C4-2B (cell line): ENCODE measurements at regions not wholly inside any gene's neighbourhood (a gene's known extent, or its start where the extent isn't known, plus 50 kb on each side); places are given as distances from the start of the nearest gene placed in this dataset.

ENCODE experiments used
- H3K27ac ChIP-seq: fragments of 450-650 bp; 2 replicates; pipeline ENCODE4 v1.5.1; 2017
- ZFX ChIP-seq: fragments of 450-650 bp; IDR thresholded peaks from 2 replicates; pipeline ENCODE4 v1.6.1; 2017
- TF ChIP-seq, protein P1 (sequence below): fragments of 450-650 bp; conservative IDR thresholded peaks from 2 replicates; pipeline ENCODE4 v1.5.1; 2017; ENCODE audit warnings: mild to moderate bottlenecking

DNA sequence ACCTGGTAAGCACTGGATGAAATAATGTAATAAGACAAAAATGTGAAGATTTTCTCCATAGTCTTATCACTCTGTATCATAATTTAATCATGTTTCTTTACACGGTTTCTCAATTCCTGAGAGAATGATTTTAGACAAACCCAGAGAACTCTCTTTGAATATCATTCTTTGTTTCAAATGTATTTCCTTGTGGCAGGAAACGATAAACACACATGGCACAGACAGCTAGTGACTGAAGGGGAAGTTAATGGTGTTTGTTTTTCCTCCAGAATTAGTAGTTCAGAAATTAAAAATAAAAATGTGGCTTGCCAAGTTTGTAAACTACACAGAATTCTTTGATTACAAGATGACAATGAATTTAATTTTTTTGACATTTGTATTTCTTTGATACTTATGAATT is 163.7 kb upstream of the PRPS1L1 start:
- TF ChIP-seq, protein P1, sequence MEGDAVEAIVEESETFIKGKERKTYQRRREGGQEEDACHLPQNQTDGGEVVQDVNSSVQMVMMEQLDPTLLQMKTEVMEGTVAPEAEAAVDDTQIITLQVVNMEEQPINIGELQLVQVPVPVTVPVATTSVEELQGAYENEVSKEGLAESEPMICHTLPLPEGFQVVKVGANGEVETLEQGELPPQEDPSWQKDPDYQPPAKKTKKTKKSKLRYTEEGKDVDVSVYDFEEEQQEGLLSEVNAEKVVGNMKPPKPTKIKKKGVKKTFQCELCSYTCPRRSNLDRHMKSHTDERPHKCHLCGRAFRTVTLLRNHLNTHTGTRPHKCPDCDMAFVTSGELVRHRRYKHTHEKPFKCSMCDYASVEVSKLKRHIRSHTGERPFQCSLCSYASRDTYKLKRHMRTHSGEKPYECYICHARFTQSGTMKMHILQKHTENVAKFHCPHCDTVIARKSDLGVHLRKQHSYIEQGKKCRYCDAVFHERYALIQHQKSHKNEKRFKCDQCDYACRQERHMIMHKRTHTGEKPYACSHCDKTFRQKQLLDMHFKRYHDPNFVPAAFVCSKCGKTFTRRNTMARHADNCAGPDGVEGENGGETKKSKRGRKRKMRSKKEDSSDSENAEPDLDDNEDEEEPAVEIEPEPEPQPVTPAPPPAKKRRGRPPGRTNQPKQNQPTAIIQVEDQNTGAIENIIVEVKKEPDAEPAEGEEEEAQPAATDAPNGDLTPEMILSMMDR, result no peak
- TF ChIP-seq ZFX, result no peak
- H3K27ac ChIP-seq, result no peak overlapping the region

DNA sequence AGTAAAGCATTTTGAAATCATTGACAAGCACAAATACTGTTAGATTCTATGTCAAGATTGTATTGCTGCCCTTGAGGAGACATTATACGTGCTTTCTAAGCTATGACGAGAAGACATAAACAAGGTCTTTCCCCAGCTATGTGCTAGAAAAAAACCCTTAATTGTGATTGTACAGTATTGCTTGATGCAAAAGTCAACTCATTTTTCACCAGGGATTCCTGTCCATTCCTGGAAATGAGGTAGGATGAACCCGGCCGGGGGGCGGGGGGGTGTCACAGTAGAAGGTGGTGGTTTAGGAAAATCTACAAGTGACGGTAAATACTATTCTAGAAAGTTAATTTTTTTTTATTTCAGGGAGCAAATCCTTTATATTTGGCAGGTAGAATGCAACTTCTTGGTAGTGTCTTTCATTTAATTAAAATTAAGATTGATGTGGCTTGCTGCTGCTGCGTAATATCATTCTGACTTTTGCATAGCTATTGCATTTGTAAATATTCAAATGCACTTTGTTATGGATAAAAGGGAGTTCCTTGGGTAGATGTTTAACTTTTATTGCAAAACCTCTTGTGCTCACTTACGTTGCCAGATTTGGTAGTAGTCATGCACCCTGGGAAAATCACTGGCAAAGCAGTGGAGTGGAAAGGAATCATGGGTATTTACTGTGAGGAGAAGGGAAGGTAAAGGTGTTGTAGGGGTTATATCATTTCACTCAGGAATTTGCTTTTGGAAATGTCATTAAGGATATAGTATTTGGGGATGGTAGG is 164.4 kb upstream of the PRPS1L1 start:
- H3K27ac ChIP-seq, result no peak overlapping the region
- TF ChIP-seq ZFX, result no peak
- TF ChIP-seq, protein P1, result no peak

DNA sequence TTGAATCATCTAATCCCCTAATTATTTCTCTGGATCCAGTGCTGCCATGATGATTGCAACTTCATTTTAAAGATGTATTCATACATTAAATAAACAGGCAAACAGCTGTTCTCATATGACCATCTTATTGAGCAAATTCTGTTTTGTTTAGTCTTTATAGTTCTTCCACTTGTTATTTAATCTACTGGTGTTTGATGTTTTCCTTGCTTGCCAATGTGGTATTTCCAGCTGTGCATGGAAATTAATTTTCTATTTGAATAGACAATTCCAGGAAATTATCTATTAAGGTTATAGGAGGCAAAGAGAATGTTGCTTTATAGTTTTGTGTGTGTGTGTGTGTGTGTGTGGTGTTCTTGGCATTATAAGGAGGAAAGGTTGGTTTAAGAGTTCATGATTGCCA is 167.0 kb upstream of the PRPS1L1 start:
- H3K27ac ChIP-seq, result no peak overlapping the region
- TF ChIP-seq, protein P1, result no peak
- TF ChIP-seq ZFX, result no peak

DNA sequence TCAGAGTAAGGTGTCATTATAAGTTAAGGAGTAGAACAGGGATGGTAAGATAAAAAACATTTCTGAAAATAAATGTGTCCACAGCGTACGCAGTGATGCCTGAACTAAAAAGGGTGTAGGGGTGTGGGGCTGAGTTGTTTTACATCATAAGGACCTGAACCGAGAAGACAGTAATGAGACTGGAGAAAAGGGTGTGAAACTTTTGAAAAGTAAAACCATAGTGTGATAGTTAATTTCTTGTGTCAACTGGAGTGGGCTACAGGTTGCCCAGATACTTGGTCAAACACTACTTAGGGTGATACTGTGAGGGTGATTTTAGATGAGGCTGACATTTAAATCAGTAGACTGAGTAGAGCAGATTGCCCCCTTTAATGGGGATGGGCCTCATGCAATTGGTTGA is 169.0 kb upstream of the PRPS1L1 start:
- TF ChIP-seq, protein P1, result no peak
- TF ChIP-seq ZFX, result no peak
- no peak overlapping the region for H3K27ac ChIP-seq

DNA sequence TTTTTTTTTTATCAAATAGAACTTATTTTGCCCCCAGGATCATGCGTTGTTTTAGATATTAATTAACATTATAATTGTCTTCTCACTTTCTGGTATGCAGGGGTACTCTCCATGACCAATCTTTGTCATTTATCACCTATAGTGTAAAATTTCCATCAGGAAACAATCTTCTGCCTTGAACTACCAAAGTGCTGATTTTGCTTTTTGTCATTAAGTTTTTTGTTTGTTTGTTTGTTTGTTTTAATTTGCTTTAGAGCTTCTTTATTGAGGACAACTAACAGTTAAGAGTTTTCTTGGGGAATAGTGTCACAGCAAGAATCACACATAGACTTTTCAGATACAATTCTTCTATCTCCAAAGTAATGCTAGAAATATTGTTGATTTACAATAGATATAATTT is 171.2 kb upstream of the PRPS1L1 start:
- TF ChIP-seq ZFX, result no peak
- TF ChIP-seq, protein P1, result no peak
- H3K27ac ChIP-seq, result no peak overlapping the region

DNA sequence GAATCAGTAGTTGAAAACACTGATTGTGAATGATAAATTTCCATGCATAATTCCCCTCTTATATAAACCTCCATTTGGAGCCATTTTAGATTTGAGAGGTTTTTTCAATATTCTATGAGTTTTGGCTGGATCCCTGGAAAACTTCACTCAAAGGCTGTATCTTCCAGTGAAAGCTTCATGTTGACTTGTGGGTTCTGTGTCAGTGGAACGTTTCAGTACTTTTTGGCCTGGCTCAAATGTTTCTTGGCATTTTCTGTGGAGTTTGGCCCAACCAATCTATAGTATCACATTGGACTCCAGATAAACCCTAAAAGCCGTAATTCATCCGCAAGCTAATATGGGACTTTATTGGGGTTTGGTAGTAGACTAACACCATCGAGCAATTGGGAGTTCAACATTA is 172.6 kb upstream of the PRPS1L1 start:
- H3K27ac ChIP-seq, result no peak overlapping the region
- no peak for TF ChIP-seq ZFX
- TF ChIP-seq, protein P1, result no peak

DNA sequence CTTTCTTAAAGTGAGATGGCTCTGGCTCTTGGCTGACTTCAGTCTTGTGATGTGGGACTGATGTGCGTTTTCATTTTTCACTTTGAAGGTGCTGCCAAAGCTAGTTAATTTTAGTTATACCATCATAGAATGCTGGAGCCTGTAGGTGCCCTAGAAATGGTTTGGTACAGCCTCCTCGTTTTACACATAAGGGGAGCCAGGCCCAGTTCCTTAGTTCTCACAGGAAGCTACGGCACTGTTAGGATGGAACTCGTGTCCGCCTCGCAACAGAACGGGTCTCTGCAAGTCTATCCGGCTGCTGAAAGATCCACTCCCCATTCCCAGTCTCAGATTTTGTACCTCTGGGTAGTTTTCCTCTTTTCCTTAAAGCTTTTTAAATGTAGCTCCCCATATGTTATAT is 173.2 kb upstream of the PRPS1L1 start:
- TF ChIP-seq, protein P1, result no peak
- TF ChIP-seq ZFX, result no peak
- no peak overlapping the region for H3K27ac ChIP-seq
